SU-DHL-6 (cell line): ENCODE measurements at regions not wholly inside any gene's neighbourhood (a gene's known extent, or its start where the extent isn't known, plus 50 kb on each side); places are given as distances from the start of the nearest gene placed in this dataset.

Experiments
- EZH2phosphoT487 ChIP-seq: fragments of 200-600 bp; sonication (generic), shearing (Covaris generic); conservative IDR thresholded peaks from 2 replicates; pipeline ENCODE4 v1.6.1; 2018; ENCODE audit warnings: mild to moderate bottlenecking, antibody characterized with exemption, low read length, moderate library complexity, mixed read lengths
- TF ChIP-seq, protein P1 (sequence below): fragments of 200-600 bp; sonication (generic); IDR thresholded peaks from one replicate; pipeline ENCODE4 v1.5.1; 2017; ENCODE audit warnings: antibody characterized with exemption, mild to moderate bottlenecking, low read length, moderate library complexity; ENCODE audit not compliant: insufficient read depth, poor library complexity, severe bottlenecking

DNA sequence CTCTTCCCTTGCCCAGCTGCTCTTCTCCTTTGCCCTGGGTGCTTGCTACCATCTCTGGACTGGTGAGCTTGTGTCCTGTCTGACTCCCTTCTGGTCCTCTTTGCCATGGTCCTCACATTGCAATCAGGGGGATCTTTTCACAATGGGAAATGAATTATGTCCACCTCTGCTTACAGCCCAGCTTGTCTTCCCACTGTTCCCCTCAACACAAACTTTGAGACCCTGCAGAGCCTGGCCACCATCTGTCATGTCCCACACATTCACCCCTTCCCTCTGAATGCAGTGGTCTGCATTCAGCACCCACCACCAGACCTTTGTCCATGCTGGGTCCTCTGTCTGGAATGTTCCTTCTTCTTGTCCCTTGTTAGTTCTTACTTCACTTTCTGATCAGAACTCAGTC, 100.5 kb downstream of the ABHD5 start:
- TF ChIP-seq, protein P1, sequence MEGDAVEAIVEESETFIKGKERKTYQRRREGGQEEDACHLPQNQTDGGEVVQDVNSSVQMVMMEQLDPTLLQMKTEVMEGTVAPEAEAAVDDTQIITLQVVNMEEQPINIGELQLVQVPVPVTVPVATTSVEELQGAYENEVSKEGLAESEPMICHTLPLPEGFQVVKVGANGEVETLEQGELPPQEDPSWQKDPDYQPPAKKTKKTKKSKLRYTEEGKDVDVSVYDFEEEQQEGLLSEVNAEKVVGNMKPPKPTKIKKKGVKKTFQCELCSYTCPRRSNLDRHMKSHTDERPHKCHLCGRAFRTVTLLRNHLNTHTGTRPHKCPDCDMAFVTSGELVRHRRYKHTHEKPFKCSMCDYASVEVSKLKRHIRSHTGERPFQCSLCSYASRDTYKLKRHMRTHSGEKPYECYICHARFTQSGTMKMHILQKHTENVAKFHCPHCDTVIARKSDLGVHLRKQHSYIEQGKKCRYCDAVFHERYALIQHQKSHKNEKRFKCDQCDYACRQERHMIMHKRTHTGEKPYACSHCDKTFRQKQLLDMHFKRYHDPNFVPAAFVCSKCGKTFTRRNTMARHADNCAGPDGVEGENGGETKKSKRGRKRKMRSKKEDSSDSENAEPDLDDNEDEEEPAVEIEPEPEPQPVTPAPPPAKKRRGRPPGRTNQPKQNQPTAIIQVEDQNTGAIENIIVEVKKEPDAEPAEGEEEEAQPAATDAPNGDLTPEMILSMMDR = no peak
- TF ChIP-seq EZH2phosphoT487 = no peak
